GM12878 (cell line): ENCODE measurements at regions not wholly inside any gene's neighbourhood (a gene's known extent, or its start where the extent isn't known, plus 50 kb on each side); places are given as distances from the start of the nearest gene placed in this dataset.

Source experiments
- ATAC-seq: fragments of 200-7000 bp; cut with Tn5 transposase; 3 replicates; pipeline ENCODE4 v1.9.1; 2020; ENCODE audit warnings: mild to moderate bottlenecking, moderate library complexity
- BruUV-seq: library from RNA; stranded (reverse); fragments of 400-500 nt; replicated peaks from 2 replicates; lab custom pipeline; 2021; lab: Mats Ljungman, UMichigan
- CTCF ChIA-PET: fragments of 300-600 bp; sonication (Branson Sonifier 250); formaldehyde crosslinking; extraction: SDS; loops from one replicate; lab custom pipeline; 2021; ENCODE audit warnings: inconsistent platforms; lab: Yijun Ruan, JAX
- POLR2A ChIA-PET: fragments of 350-600 bp; formaldehyde crosslinking; extraction: SDS; loops from one replicate; lab custom pipeline; 2021; ENCODE audit warnings: inconsistent platforms; lab: Charles Lee
- RAD21 ChIA-PET: fragments of 300-600 bp; sonication (Branson Sonifier 250); formaldehyde crosslinking; loops from one replicate; lab custom pipeline; 2023; ENCODE audit warnings: antibody characterized with exemption; ENCODE audit not compliant: unreplicated experiment; lab: Charles Lee
- SMC1A ChIA-PET: fragments of 300-600 bp; sonication (Branson Sonifier 250); formaldehyde crosslinking; loops from one replicate; lab custom pipeline; 2023; ENCODE audit not compliant: unreplicated experiment, uncharacterized antibody; lab: Charles Lee
- DNase-seq: peaks from one replicate; pipeline ENCODE4 v3.0.0-alpha.2; 2011; ENCODE audit warnings: low read depth, low spot score
- FAIRE-seq: peaks from 3 replicates; lab custom pipeline; 2011; peaks lifted over from hg19 to GRCh38; lab: Jason Lieb, UNC
- H2AFZ ChIP-seq: 2 replicates; pipeline ENCODE4 v1.6.0; 2011; ENCODE audit warnings: low read depth, low read length, control low read depth; ENCODE audit not compliant: control insufficient read depth
- H3K27ac ChIP-seq: 2 replicates; pipeline ENCODE4 v1.5.1; 2011; ENCODE audit warnings: control low read depth; ENCODE audit not compliant: control insufficient read depth, insufficient read depth
- H3K27me3 ChIP-seq, 2 experiments: replicated peaks in 1 of 2; 2 replicates each; pipeline versions ENCODE4 v1.6.0 to v1.6.1; 2011; ENCODE audit warnings: low read length in 1 of 2; ENCODE audit not compliant: control insufficient read depth in 2 of 2, insufficient read depth in 2 of 2
- H3K36me3 ChIP-seq, 2 experiments: 2 replicates each; pipeline ENCODE4 v1.5.1; 2011; ENCODE audit warnings: low read length in 1 of 2; ENCODE audit not compliant: control insufficient read depth in 2 of 2, insufficient read depth in 2 of 2
- H3K4me1 ChIP-seq: 2 replicates; pipeline ENCODE4 v1.6.1; 2011; ENCODE audit warnings: mild to moderate bottlenecking, low read length, moderate library complexity, mixed read lengths; ENCODE audit not compliant: control insufficient read depth, insufficient read depth
- H3K4me2 ChIP-seq: 2 replicates; pipeline ENCODE4 v1.6.0; 2011; ENCODE audit warnings: control low read depth; ENCODE audit not compliant: control insufficient read depth, insufficient read depth
- H3K4me3 ChIP-seq: fragments of 200-600 bp; sonication (generic); 2 replicates; pipeline ENCODE4 v1.5.1; 2016
- H3K79me2 ChIP-seq: 2 replicates; pipeline ENCODE4 v1.6.0; 2011; ENCODE audit warnings: low read length; ENCODE audit not compliant: control insufficient read depth, insufficient read depth
- H3K9ac ChIP-seq: 2 replicates; pipeline ENCODE4 v1.8.0; 2011; ENCODE audit warnings: low read length, control low read depth, mixed read lengths; ENCODE audit not compliant: control insufficient read depth, insufficient read depth
- H3K9me3 ChIP-seq: replicated peaks from 3 replicates; pipeline ENCODE4 v1.5.1; 2011; ENCODE audit warnings: mild to moderate bottlenecking, low read length; ENCODE audit not compliant: control insufficient read depth, insufficient read depth
- H4K20me1 ChIP-seq: 2 replicates; pipeline ENCODE4 v1.6.0; 2011; ENCODE audit not compliant: control insufficient read depth, insufficient read depth
- CEBPB ChIP-seq, 2 experiments: fragments of 150-350 bp in 1 of 2; IDR thresholded peaks; 2 replicates each; pipeline ENCODE4 v1.6.1; 2012 to 2014; ENCODE audit warnings: low read depth in 2 of 2, low read length in 2 of 2, borderline replicate concordance in 1 of 2, inconsistent platforms in 1 of 2
- HDAC2 ChIP-seq: fragments of 200-600 bp; sonication (generic); IDR thresholded peaks from 2 replicates; pipeline ENCODE4 v1.6.1; 2017
- NBN ChIP-seq: fragments of 450-650 bp; IDR thresholded peaks from 2 replicates; pipeline ENCODE4 v1.6.1; 2016
- NFXL1 ChIP-seq: fragments of 450-650 bp; IDR thresholded peaks from 2 replicates; pipeline ENCODE4 v1.6.1; 2017; ENCODE audit warnings: antibody characterized with exemption, mild to moderate bottlenecking, borderline replicate concordance
- RUNX3 ChIP-seq: IDR thresholded peaks from 2 replicates; pipeline ENCODE4 v1.6.1; 2012; ENCODE audit warnings: low read length, inconsistent platforms
- SIX5 ChIP-seq: IDR thresholded peaks from 2 replicates; pipeline ENCODE4 v1.6.1; 2011; ENCODE audit warnings: mild to moderate bottlenecking, low read depth, low read length, moderate library complexity; ENCODE audit not compliant: severe bottlenecking
- SMAD1 ChIP-seq: fragments of 450-650 bp; IDR thresholded peaks from 2 replicates; pipeline ENCODE4 v1.6.1; 2018; ENCODE audit warnings: mild to moderate bottlenecking, low read depth; ENCODE audit not compliant: partially characterized antibody
- SMAD5 ChIP-seq: IDR thresholded peaks from 2 replicates; pipeline ENCODE4 v1.6.1; 2016; ENCODE audit warnings: antibody characterized with exemption, low read depth
- SUPT20H ChIP-seq: IDR thresholded peaks from 2 replicates; pipeline ENCODE4 v1.6.1; 2011; ENCODE audit warnings: low read depth, mild to moderate bottlenecking, low read length, moderate library complexity, borderline replicate concordance; ENCODE audit not compliant: control insufficient read depth
- YY1 ChIP-seq: IDR thresholded peaks from 2 replicates; pipeline ENCODE4 v1.6.1; 2011; ENCODE audit warnings: low read depth, mild to moderate bottlenecking, low read length
- ZNF217 ChIP-seq: fragments of 450-650 bp; IDR thresholded peaks from 2 replicates; pipeline ENCODE4 v1.6.1; 2017; ENCODE audit warnings: antibody characterized with exemption, mild to moderate bottlenecking
- WGBS: methylation state at CpG from one replicate; pipeline ENCODE4 v1.1.6; 2016; ENCODE audit warnings: low lambda C conversion rate; ENCODE audit not compliant: insufficient replicate concordance, insufficient coverage; ENCODE audit errors: missing lambda C conversion rate; 5-methylcytosine and 5-hydroxymethylcytosine counted together
- in situ Hi-C: fragments of 300-500 bp; cut with MboI; formaldehyde crosslinking; loops from 9 replicates; pipeline ENCODE4 v1.14.3; 2018; ENCODE audit warnings: mixed read lengths
- intact Hi-C: fragments of 100-400 bp; cut with micrococcal nuclease; formaldehyde crosslinking; loops from one replicate; pipeline ENCODE4 v1.14.2; 2022; ENCODE audit not compliant: unreplicated experiment
- TF ChIP-seq, protein P1 (sequence below): fragments of 450-650 bp; IDR thresholded peaks from 2 replicates; pipeline ENCODE4 v1.6.1; 2017; ENCODE audit warnings: borderline replicate concordance
- TF ChIP-seq, protein P2 (sequence below): fragments of 450-650 bp; conservative IDR thresholded peaks from 2 replicates; pipeline ENCODE4 v1.6.1; 2017; ENCODE audit warnings: mild to moderate bottlenecking, moderate library complexity

DNA sequence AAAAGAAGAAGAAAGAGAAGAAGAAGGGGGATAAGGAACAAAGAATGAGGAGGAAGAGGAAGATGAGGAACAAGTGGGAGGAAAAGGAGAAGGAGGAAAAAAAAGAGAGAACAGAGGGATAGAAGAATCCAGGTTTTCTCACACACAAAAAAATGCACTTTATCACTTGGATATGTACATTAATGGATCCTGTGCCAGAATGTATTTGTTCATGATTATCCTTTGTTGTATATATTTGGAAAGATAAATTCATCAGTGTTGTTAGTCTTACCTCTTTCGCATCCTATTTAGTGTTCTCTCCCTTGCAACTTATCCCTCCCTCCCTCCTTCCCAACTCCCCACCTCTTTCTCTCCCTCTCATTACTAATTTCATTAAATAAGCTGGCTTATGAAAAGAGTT lies 298.8 kb downstream of the SLCO4C1 start (continued):
- TF ChIP-seq ZNF217 (no peak), NFXL1 (no peak), YY1 (no peak)

DNA sequence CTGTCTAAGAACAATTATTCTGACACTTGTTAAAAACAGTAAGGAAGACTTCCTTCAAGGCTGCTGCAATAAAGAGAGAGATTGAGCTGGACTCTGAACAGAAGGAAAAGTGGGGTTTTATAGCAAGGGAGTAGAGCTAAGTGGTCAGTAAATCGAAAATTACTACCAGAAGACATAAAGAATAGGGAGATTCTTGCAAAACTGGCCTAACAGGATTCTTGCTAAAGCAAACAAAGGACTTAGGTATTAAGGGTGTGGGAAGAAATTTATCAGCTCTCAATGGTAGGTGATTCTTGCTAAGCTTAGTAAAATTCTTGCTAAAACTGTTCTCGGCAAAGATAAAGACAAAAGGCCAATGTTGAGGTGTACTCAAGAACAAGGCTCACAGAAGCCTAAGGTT lies 300.5 kb downstream of the SLCO4C1 start:
- FAIRE-seq (no peak), DNase-seq (no peak), ATAC-seq (no peak)
- no peak for TF ChIP-seq RUNX3
- TF ChIP-seq, protein P1, sequence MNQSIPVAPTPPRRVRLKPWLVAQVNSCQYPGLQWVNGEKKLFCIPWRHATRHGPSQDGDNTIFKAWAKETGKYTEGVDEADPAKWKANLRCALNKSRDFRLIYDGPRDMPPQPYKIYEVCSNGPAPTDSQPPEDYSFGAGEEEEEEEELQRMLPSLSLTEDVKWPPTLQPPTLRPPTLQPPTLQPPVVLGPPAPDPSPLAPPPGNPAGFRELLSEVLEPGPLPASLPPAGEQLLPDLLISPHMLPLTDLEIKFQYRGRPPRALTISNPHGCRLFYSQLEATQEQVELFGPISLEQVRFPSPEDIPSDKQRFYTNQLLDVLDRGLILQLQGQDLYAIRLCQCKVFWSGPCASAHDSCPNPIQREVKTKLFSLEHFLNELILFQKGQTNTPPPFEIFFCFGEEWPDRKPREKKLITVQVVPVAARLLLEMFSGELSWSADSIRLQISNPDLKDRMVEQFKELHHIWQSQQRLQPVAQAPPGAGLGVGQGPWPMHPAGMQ: no peak
- no peaks in the 10 kb centered on the region for H3K36me3 ChIP-seq
- WGBS: 39% methylated on average over 2 of the region's 2 CpGs
- H3K27me3 ChIP-seq: no peaks in the 10 kb centered on the region
- in situ Hi-C loops (no loop called here), intact Hi-C loops (no loop called here)
- ChIA-PET CTCF (no interaction called here), RAD21 (no interaction called here), POLR2A (no interaction called here), SMC1A (no interaction called here)
- no peak overlapping the region for H2AFZ ChIP-seq
- H3K4me2 ChIP-seq: no peak overlapping the region
- H3K27ac ChIP-seq: no peak overlapping the region
- no peaks in the 10 kb centered on the region for H4K20me1 ChIP-seq
- no peaks in the 10 kb centered on the region for H3K79me2 ChIP-seq
- no peaks in the 10 kb centered on the region for H3K9me3 ChIP-seq
- H3K4me1 ChIP-seq: no peaks in the 10 kb centered on the region
- no peak overlapping the region for H3K4me3 ChIP-seq
- H3K9ac ChIP-seq: no peak overlapping the region
- no TSS peak for BruUV-seq

DNA sequence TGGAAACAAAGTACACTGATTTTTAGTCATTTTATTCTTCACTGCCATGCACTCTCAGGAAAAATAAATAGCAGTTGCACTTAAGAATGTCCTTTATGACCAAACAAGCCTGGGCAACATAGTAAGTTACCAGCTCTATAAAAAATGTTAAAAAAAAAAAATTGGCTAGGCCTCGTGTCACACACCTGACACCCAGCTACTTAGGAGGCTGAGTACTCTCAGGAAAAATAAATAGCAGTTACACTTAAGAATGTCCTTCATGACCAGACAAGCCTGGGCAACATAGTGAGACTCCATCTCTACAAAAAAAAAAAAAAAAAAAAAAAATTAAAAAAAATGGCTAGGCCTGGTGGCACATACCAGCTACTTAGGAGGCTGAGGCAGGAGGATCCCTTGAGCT lies 304.6 kb downstream of the SLCO4C1 start:
- no peaks in the 10 kb centered on the region for H4K20me1 ChIP-seq
- ChIA-PET POLR2A (no interaction called here), CTCF (no interaction called here), SMC1A (no interaction called here), RAD21 (interaction anchor here (0.7 kb wide), 1 partner anchor 946 kb away, joined by 4 read pairs; no protein-coding TSS in a partner anchor)
- in situ Hi-C loops: no loop called here
- intact Hi-C loops: no loop called here
- ATAC-seq (no peak), DNase-seq (no peak), FAIRE-seq (no peak)
- BruUV-seq: no TSS peak
- no peaks in the 10 kb centered on the region for H3K79me2 ChIP-seq
- no peaks in the 10 kb centered on the region for H3K9me3 ChIP-seq
- 7% methylated on average over 1 of the region's 1 CpG for WGBS
- no peak overlapping the region for H2AFZ ChIP-seq
- H3K4me2 ChIP-seq: no peak overlapping the region
- no peak overlapping the region for H3K9ac ChIP-seq
- H3K36me3 ChIP-seq: no peaks in the 10 kb centered on the region
- H3K4me1 ChIP-seq: no peaks in the 10 kb centered on the region
- no peak overlapping the region for H3K4me3 ChIP-seq
- H3K27me3 ChIP-seq: no peaks in the 10 kb centered on the region
- H3K27ac ChIP-seq: no peak overlapping the region
- no peak for TF ChIP-seq NFXL1
- TF ChIP-seq NBN: no peak
- no peak for TF ChIP-seq SUPT20H
- no peak for TF ChIP-seq CEBPB (IDR thresholded peaks at IDR 0.05; ENCODE audit: borderline replicate concordance in 1 of 2, low read depth in 2 of 2, low read length in 2 of 2)
- TF ChIP-seq, protein P2, sequence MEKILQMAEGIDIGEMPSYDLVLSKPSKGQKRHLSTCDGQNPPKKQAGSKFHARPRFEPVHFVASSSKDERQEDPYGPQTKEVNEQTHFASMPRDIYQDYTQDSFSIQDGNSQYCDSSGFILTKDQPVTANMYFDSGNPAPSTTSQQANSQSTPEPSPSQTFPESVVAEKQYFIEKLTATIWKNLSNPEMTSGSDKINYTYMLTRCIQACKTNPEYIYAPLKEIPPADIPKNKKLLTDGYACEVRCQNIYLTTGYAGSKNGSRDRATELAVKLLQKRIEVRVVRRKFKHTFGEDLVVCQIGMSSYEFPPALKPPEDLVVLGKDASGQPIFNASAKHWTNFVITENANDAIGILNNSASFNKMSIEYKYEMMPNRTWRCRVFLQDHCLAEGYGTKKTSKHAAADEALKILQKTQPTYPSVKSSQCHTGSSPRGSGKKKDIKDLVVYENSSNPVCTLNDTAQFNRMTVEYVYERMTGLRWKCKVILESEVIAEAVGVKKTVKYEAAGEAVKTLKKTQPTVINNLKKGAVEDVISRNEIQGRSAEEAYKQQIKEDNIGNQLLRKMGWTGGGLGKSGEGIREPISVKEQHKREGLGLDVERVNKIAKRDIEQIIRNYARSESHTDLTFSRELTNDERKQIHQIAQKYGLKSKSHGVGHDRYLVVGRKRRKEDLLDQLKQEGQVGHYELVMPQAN: no peak
- TF ChIP-seq SMAD5: no peak
- TF ChIP-seq HDAC2: no peak
- TF ChIP-seq SIX5: no peak
- TF ChIP-seq SMAD1: no peak
- TF ChIP-seq, protein P1: no peak
